DND-41 (cell line): ENCODE measurements at regions not wholly inside any gene's neighbourhood (a gene's known extent, or its start where the extent isn't known, plus 50 kb on each side); places are given as distances from the start of the nearest gene placed in this dataset.
A peak's percentile ranks its signal among the peaks of the same experiment; 100 is the strongest.

Experiments used
- ATAC-seq: fragments of 200-7000 bp; cut with Tn5 transposase; 3 replicates; pipeline ENCODE4 v1.9.1; 2021; ENCODE audit warnings: low read depth; ENCODE audit not compliant: insufficient read depth
- DNase-seq: peaks from one replicate; pipeline ENCODE4 v3.0.0-alpha.2; 2020
- H2AFZ ChIP-seq: 2 replicates; pipeline ENCODE4 v1.6.0; 2012; ENCODE audit warnings: low read depth, low read length
- H3K27ac ChIP-seq: 2 replicates; pipeline ENCODE4 v1.5.1; 2012; ENCODE audit warnings: low read length, inconsistent platforms
- H3K27me3 ChIP-seq: fragments of 200-600 bp; sonication (generic); 2 replicates; pipeline ENCODE4 v1.6.0; 2012; ENCODE audit warnings: low read length, mild to moderate bottlenecking, inconsistent platforms; ENCODE audit not compliant: insufficient read depth, poor library complexity
- H3K36me3 ChIP-seq: 2 replicates; pipeline ENCODE4 v1.5.1; 2012; ENCODE audit warnings: low read length, inconsistent platforms; ENCODE audit not compliant: insufficient read depth
- H3K4me1 ChIP-seq: 2 replicates; pipeline ENCODE4 v1.5.1; 2012; ENCODE audit warnings: mild to moderate bottlenecking, low read length; ENCODE audit not compliant: insufficient read depth
- H3K4me2 ChIP-seq: 2 replicates; pipeline ENCODE4 v1.6.0; 2012; ENCODE audit warnings: mild to moderate bottlenecking, moderate library complexity, low read length, inconsistent platforms; ENCODE audit not compliant: insufficient read depth
- H3K4me3 ChIP-seq, 2 experiments: fragments of 200-600 bp in 1 of 2; shearing (Covaris generic) in 1 of 2; 2 replicates each; pipeline ENCODE4 v1.5.1; 2012 to 2016; ENCODE audit warnings: inconsistent platforms in 2 of 2, low read length in 2 of 2, mild to moderate bottlenecking in 2 of 2, low read depth in 1 of 2, moderate library complexity in 1 of 2
- H3K79me2 ChIP-seq: 2 replicates; pipeline ENCODE4 v1.6.0; 2012; ENCODE audit warnings: low read length, inconsistent platforms; ENCODE audit not compliant: insufficient read depth
- H3K9ac ChIP-seq: 2 replicates; pipeline ENCODE4 v1.6.0; 2012; ENCODE audit warnings: low read depth, mild to moderate bottlenecking, inconsistent platforms, low read length, moderate library complexity
- H3K9me3 ChIP-seq: 2 replicates; pipeline ENCODE4 v1.5.1; 2012; ENCODE audit warnings: low read length, moderate library complexity, mild to moderate bottlenecking, inconsistent platforms; ENCODE audit not compliant: insufficient read depth, severe bottlenecking
- H4K20me1 ChIP-seq: 2 replicates; pipeline ENCODE4 v1.6.0; 2012; ENCODE audit warnings: low read length; ENCODE audit not compliant: insufficient read depth
- EZH2 ChIP-seq: IDR thresholded peaks from 3 replicates; pipeline ENCODE4 v1.6.1; 2012; ENCODE audit warnings: borderline replicate concordance, low read depth, mild to moderate bottlenecking, moderate library complexity, low read length, inconsistent platforms; ENCODE audit not compliant: severe bottlenecking
- TF ChIP-seq, protein P1 (sequence below): IDR thresholded peaks from 2 replicates; pipeline ENCODE4 v1.5.1; 2012; ENCODE audit warnings: borderline replicate concordance, low read length, moderate library complexity, mild to moderate bottlenecking; ENCODE audit not compliant: poor library complexity, severe bottlenecking; ENCODE audit errors: extremely low read depth

DNA sequence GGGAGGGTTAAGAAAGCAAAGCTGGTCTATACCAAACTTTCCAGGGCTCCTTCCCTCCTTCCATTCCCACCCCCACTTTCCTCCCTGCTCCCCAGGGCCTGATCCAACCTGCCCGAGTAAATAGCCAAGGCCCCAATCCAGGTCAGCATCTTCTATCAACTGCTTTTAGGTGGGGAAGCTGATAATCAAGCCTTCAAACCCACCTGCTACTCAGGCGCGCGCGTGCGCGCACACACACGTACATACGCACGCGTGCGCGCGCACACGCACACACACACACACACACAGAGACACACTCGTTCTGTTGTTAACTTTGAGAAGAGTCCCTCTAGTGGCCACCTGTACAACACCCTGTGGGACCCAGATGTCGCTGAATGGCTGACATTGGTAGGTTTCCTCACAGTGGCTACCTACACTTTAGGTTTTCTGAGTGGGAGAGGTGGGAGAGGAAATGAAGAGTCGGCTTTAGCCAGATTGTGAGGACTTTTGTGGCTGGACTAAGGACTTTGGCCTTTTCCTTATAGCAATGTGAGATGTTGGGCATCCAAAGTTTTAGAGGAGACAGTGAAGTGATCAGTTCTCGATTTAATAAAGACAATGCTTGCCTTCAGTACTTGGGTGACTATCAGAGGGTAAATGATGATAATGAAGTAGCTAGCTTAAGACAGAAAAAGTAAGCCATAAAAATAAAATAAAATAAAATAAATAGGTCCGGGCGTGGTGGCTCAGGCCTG lies 179.9 kb upstream of the C2CD4B start:
- H3K4me2 ChIP-seq = no peak overlapping the region
- H2AFZ ChIP-seq = no peak overlapping the region
- no peak overlapping the region for H3K4me3 ChIP-seq
- H3K27ac ChIP-seq = no peak overlapping the region
- DNase-seq (peak; percentile 39), ATAC-seq (no peak)
- TF ChIP-seq, protein P1, sequence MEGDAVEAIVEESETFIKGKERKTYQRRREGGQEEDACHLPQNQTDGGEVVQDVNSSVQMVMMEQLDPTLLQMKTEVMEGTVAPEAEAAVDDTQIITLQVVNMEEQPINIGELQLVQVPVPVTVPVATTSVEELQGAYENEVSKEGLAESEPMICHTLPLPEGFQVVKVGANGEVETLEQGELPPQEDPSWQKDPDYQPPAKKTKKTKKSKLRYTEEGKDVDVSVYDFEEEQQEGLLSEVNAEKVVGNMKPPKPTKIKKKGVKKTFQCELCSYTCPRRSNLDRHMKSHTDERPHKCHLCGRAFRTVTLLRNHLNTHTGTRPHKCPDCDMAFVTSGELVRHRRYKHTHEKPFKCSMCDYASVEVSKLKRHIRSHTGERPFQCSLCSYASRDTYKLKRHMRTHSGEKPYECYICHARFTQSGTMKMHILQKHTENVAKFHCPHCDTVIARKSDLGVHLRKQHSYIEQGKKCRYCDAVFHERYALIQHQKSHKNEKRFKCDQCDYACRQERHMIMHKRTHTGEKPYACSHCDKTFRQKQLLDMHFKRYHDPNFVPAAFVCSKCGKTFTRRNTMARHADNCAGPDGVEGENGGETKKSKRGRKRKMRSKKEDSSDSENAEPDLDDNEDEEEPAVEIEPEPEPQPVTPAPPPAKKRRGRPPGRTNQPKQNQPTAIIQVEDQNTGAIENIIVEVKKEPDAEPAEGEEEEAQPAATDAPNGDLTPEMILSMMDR = peak; percentile 69
- TF ChIP-seq EZH2 = no peak
- H3K79me2 ChIP-seq = no peaks in the 10 kb centered on the region
- no peaks in the 10 kb centered on the region for H4K20me1 ChIP-seq
- H3K9me3 ChIP-seq = no peaks in the 10 kb centered on the region
- peaks cover 21% of the 10 kb centered on the region for H3K4me1 ChIP-seq
- H3K27me3 ChIP-seq = no peaks in the 10 kb centered on the region
- no peaks in the 10 kb centered on the region for H3K36me3 ChIP-seq
- H3K9ac ChIP-seq = no peak overlapping the region

DNA sequence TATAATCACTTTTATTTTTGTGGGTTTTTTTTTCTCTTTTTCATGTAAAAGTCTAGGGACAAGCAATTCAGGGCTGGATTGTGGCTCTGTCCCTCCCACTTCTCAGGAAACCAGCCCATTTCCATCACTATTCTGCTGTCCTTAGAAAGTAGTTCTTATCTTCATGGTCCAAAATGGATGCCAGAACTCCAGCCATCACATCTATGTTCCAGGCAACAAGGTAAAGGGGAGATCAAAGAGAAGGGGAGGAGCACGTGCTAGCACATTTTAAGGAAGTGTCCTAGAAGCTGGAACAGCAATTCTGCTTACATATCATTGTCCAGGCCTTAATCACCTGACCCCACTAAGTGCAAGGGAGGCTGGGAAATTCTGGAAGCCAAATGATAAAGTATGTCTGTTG lies 181.1 kb upstream of the C2CD4B start:
- no peak overlapping the region for H3K4me2 ChIP-seq
- no peak overlapping the region for H3K9ac ChIP-seq
- H2AFZ ChIP-seq = no peak overlapping the region
- H3K79me2 ChIP-seq = no peaks in the 10 kb centered on the region
- no peaks in the 10 kb centered on the region for H3K9me3 ChIP-seq
- no peak overlapping the region for H3K4me3 ChIP-seq
- H3K36me3 ChIP-seq = no peaks in the 10 kb centered on the region
- H3K27me3 ChIP-seq = no peaks in the 10 kb centered on the region
- H3K27ac ChIP-seq = no peak overlapping the region
- no peak for ATAC-seq
- TF ChIP-seq, protein P1 = no peak
- no peak for TF ChIP-seq EZH2
- H3K4me1 ChIP-seq = peaks cover 21% of the 10 kb centered on the region
- no peaks in the 10 kb centered on the region for H4K20me1 ChIP-seq
- DNase-seq = no peak

DNA sequence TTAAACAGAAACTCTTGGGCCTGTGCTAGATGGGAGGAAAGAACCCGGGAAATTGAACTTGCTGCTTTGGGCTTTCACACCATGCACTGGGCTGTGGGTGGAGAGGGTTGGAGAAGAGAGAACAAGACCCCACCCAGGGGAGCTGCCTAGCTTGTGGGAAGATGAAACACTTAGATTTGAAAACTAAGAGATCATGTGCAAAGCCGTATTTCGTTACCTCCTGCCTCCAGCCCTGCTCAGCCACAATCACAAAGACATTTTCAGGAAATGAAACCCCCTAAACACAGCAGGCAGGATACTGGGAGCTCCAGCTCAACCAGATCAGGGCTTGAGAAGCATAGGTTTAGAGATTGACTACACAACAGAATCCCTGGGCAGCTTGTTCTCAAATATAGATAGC lies 183.0 kb upstream of the C2CD4B start:
- H3K4me3 ChIP-seq = no peak overlapping the region
- peak; percentile 52 for DNase-seq
- no peaks in the 10 kb centered on the region for H3K79me2 ChIP-seq
- no peak for TF ChIP-seq EZH2
- TF ChIP-seq, protein P1 = no peak
- peak; percentile 67 for ATAC-seq
- no peak overlapping the region for H2AFZ ChIP-seq
- no peaks in the 10 kb centered on the region for H3K36me3 ChIP-seq
- H3K9ac ChIP-seq = no peak overlapping the region; the same call in 1 of the 2 replicates
- no peaks in the 10 kb centered on the region for H4K20me1 ChIP-seq
- no peak overlapping the region for H3K4me2 ChIP-seq
- peak overlapping the region; percentile 64; the same call in 1 of the 2 replicates for H3K27ac ChIP-seq
- H3K4me1 ChIP-seq = peaks cover 21% of the 10 kb centered on the region
- H3K27me3 ChIP-seq = no peaks in the 10 kb centered on the region
- H3K9me3 ChIP-seq = no peaks in the 10 kb centered on the region
